ENCODE measurements at regions not wholly inside any gene's neighbourhood (a gene's known extent, or its start where the extent isn't known, plus 50 kb on each side); places are given as distances from the start of the nearest gene placed in this dataset.
"Not testable (repeated sequence)": the region's sequence is repeated elsewhere in the genome, so short reads cannot be mapped to it uniquely, and the experiment has no call there.

GRCh38 chr4:55253948-55254593 is 92.0 kb upstream of the SRD5A3 start:
- DNase-seq, result no peak

- no peak for DNase-seq
Observed at GRCh38 chr4:55255179-55255578, 90.9 kb upstream of the SRD5A3 start.

GRCh38 chr4:55256787-55257186 is 89.3 kb upstream of the SRD5A3 start:
- DNase-seq, result no peak

GRCh38 chr4:55258152-55258865 is 87.7 kb upstream of the SRD5A3 start:
- no peak for DNase-seq

GRCh38 chr4:55259294-55259693 is 86.7 kb upstream of the SRD5A3 start:
- DNase-seq, result no peak

GRCh38 chr4:55269470-55269869 is 76.6 kb upstream of the SRD5A3 start:
- DNase-seq, result no peak

- DNase-seq, result peak; percentile 37
Observed at GRCh38 chr4:55269995-55270394, 76.0 kb upstream of the SRD5A3 start.

- no peak for DNase-seq
Observed at GRCh38 chr4:55270481-55270880, 75.6 kb upstream of the SRD5A3 start.

- no peak for DNase-seq
Observed at GRCh38 chr4:55272102-55272501, 73.9 kb upstream of the SRD5A3 start.

GRCh38 chr4:55272589-55272988 is 73.5 kb upstream of the SRD5A3 start:
- no peak for DNase-seq

GRCh38 chr4:55277011-55277410 is 69.0 kb upstream of the SRD5A3 start:
- DNase-seq, result no peak

GRCh38 chr4:55278316-55278715 is 67.7 kb upstream of the SRD5A3 start:
- DNase-seq, result no peak

- DNase-seq, result not testable (repeated sequence)
Observed at GRCh38 chr4:55280474-55280873, 65.6 kb upstream of the SRD5A3 start.

GRCh38 chr4:55281118-55281683 is 64.8 kb upstream of the SRD5A3 start:
- not testable (repeated sequence) for DNase-seq

- DNase-seq, result no peak
Observed at GRCh38 chr4:55284331-55284730, 61.7 kb upstream of the SRD5A3 start.

GRCh38 chr4:55291227-55291640 is 54.8 kb upstream of the SRD5A3 start:
- no peak for DNase-seq

- no peak for DNase-seq
Observed at GRCh38 chr4:55296096-55296495, 49.9 kb upstream of the SRD5A3 start.

Measured in COR-L47 (cell line).